T47D (cell line): ENCODE measurements at regions not wholly inside any gene's neighbourhood (a gene's known extent, or its start where the extent isn't known, plus 50 kb on each side); places are given as distances from the start of the nearest gene placed in this dataset.

ENCODE experiments used
- DNase-seq, 2 experiments: peaks; one replicate each; pipeline versions ENCODE4 v3.0.0 to v3.0.0-alpha.2; 2011 to 2012; ENCODE audit warnings: low read depth in 1 of 2, low spot score in 1 of 2
- JUND ChIP-seq: IDR thresholded peaks from 2 replicates; pipeline ENCODE4 v1.6.1; 2012; ENCODE audit warnings: low read depth
- in situ Hi-C: cut with HindIII; loops from 2 replicates; pipeline ENCODE4 v1.10.0; 2016; ENCODE audit warnings: low sequenced_read_pairs, low pct_unique_long_range_greater_than_20kb

- no peak for TF ChIP-seq JUND
- in situ Hi-C loops, result no loop called here
These were observed 1989.0 kb downstream of the C4orf33 start for GRCh38 chr4:131084997-131085396.

GRCh38 chr4:131091896-131092295 lies 1995.9 kb downstream of the C4orf33 start:
- DNase-seq, result peak; percentile 2 to 58
- TF ChIP-seq JUND, result no peak
- in situ Hi-C loops, result no loop called here

More at GRCh38 chr4:131084997-131085396, 1989.0 kb downstream of the C4orf33 start:
- no peak for DNase-seq

- in situ Hi-C loops, result no loop called here
- no peak for TF ChIP-seq JUND
- DNase-seq, result no peak
These were observed 1997.4 kb downstream of the C4orf33 start for GRCh38 chr4:131093303-131093702.

- no peak for DNase-seq
- no peak for TF ChIP-seq JUND
- in situ Hi-C loops, result no loop called here
These were observed 2003.0 kb downstream of the C4orf33 start for GRCh38 chr4:131098976-131099375.

GRCh38 chr4:131113273-131113672 lies 2017.3 kb downstream of the C4orf33 start:
- TF ChIP-seq JUND, result no peak
- DNase-seq, result no peak
- in situ Hi-C loops, result no loop called here

GRCh38 chr4:131113704-131114103 lies 2017.8 kb downstream of the C4orf33 start:
- TF ChIP-seq JUND, result no peak
- no peak for DNase-seq
- in situ Hi-C loops, result no loop called here

- in situ Hi-C loops, result no loop called here
- TF ChIP-seq JUND, result no peak
- no peak for DNase-seq
These were observed 2023.7 kb downstream of the C4orf33 start for GRCh38 chr4:131119661-131120060.

- DNase-seq, result no peak
- no peak for TF ChIP-seq JUND
- in situ Hi-C loops, result no loop called here
These were observed 2011.9 kb upstream of the PCDH10 start for GRCh38 chr4:131137196-131137595.

GRCh38 chr4:131159261-131159660 lies 1989.8 kb upstream of the PCDH10 start:
- TF ChIP-seq JUND, result no peak
- in situ Hi-C loops, result no loop called here
- no peak for DNase-seq

GRCh38 chr4:131192318-131192717 lies 1956.8 kb upstream of the PCDH10 start:
- in situ Hi-C loops, result no loop called here
- TF ChIP-seq JUND, result no peak
- no peak for DNase-seq

- in situ Hi-C loops, result no loop called here
- no peak for TF ChIP-seq JUND
- no peak for DNase-seq
These were observed 1941.5 kb upstream of the PCDH10 start for GRCh38 chr4:131207589-131207988.

- DNase-seq, result no peak
- no peak for TF ChIP-seq JUND
- in situ Hi-C loops, result no loop called here
These were observed 1900.8 kb upstream of the PCDH10 start for GRCh38 chr4:131248314-131248713.

- TF ChIP-seq JUND, result no peak
- in situ Hi-C loops, result no loop called here
These were observed 1897.8 kb upstream of the PCDH10 start for GRCh38 chr4:131251321-131251720.

GRCh38 chr4:131257241-131257640 lies 1891.9 kb upstream of the PCDH10 start:
- no peak for TF ChIP-seq JUND
- in situ Hi-C loops, result no loop called here
- no peak for DNase-seq

More at GRCh38 chr4:131251321-131251720, 1897.8 kb upstream of the PCDH10 start:
- DNase-seq, result no peak
